NT2/D1 (cell line): ENCODE measurements at regions not wholly inside any gene's neighbourhood (a gene's known extent, or its start where the extent isn't known, plus 50 kb on each side); places are given as distances from the start of the nearest gene placed in this dataset.
"Not testable (repeated sequence)": the region's sequence is repeated elsewhere in the genome, so short reads cannot be mapped to it uniquely, and the experiment has no call there.

Experiments used
- DNase-seq: peaks from one replicate; pipeline ENCODE4 v3.0.0-alpha.2; 2011; ENCODE audit warnings: low read depth, low spot score
- H3K27me3 ChIP-seq: 2 replicates; pipeline ENCODE4 v1.6.0; 2011; ENCODE audit warnings: mild to moderate bottlenecking; ENCODE audit not compliant: insufficient read length, insufficient read depth
- H3K36me3 ChIP-seq: 2 replicates; pipeline ENCODE4 v1.6.1; 2011; ENCODE audit warnings: mild to moderate bottlenecking, low read length, mixed read lengths; ENCODE audit not compliant: insufficient read depth, insufficient read length
- H3K4me1 ChIP-seq: 2 replicates; pipeline ENCODE4 v1.5.1; 2011; ENCODE audit not compliant: insufficient read depth, insufficient read length
- H3K4me3 ChIP-seq: 2 replicates; pipeline ENCODE4 v1.5.1; 2011; ENCODE audit warnings: low read depth; ENCODE audit not compliant: insufficient read length
- H3K9ac ChIP-seq: 2 replicates; pipeline ENCODE4 v1.6.0; 2011; ENCODE audit warnings: low read depth; ENCODE audit not compliant: insufficient read length
- H3K9me3 ChIP-seq: 2 replicates; pipeline ENCODE4 v1.5.1; 2011; ENCODE audit warnings: mild to moderate bottlenecking, low read length; ENCODE audit not compliant: insufficient read depth
- SUZ12 ChIP-seq: IDR thresholded peaks from 2 replicates; pipeline ENCODE4 v1.6.1; 2011; ENCODE audit not compliant: insufficient read length, insufficient read depth; ENCODE audit errors: extremely low read depth
- YY1 ChIP-seq: IDR thresholded peaks from 2 replicates; pipeline ENCODE4 v1.6.1; 2011; ENCODE audit not compliant: insufficient read length, insufficient read depth
- ZNF274 ChIP-seq: IDR thresholded peaks from 2 replicates; pipeline ENCODE4 v1.6.1; 2011; ENCODE audit warnings: mild to moderate bottlenecking, low read depth, low read length

- Histone ChIP-seq H3K27me3 (no peaks in the 10 kb centered on the region), H3K4me3 (no peak overlapping the region), H3K9ac (no peak overlapping the region), H3K9me3 (peaks cover 6% of the 10 kb centered on the region; the same call in 1 of the 2 replicates), H3K4me1 (no peaks in the 10 kb centered on the region), H3K36me3 (no peaks in the 10 kb centered on the region)
- DNase-seq, result no peak
- TF ChIP-seq YY1, result no peak
- no peak for TF ChIP-seq ZNF274
- no peak for TF ChIP-seq SUZ12
These were observed 616.1 kb upstream of the FAM98A start for GRCh38 chr2:34215174-34215573.

- not testable (repeated sequence) for H3K4me3 ChIP-seq, H3K9ac ChIP-seq, DNase-seq, H3K4me1 ChIP-seq, H3K36me3 ChIP-seq, H3K27me3 ChIP-seq
- H3K9me3 ChIP-seq, result peaks cover 15% of the 10 kb centered on the region; the same call in 1 of the 2 replicates
These were observed 611.3 kb upstream of the FAM98A start for GRCh38 chr2:34210382-34210781.

DNA sequence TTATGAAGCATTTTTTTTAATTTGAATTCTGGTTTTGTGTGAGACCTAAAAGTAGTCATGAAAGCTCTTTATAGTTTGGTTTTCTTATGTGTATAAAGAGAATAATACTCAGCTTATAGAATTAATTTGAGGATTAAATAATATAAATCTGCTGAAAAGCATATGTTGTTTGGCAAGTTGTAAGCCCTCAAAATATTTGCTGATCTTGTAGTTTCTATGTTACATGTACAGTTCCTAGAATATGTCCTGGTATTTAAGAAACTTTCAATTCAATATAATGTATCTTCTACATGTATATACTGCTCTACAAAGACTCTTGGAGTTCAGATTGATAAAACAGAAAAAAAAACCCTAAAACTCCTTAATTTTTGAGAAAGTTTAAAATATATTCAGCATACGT is 605.5 kb upstream of the FAM98A start:
- DNase-seq, result no peak
- H3K27me3 ChIP-seq, result no peaks in the 10 kb centered on the region
- no peaks in the 10 kb centered on the region for H3K4me1 ChIP-seq
- H3K9ac ChIP-seq, result no peak overlapping the region
- no peaks in the 10 kb centered on the region for H3K36me3 ChIP-seq
- no peak for TF ChIP-seq ZNF274
- no peak for TF ChIP-seq YY1
- no peak for TF ChIP-seq SUZ12
- no peak overlapping the region for H3K4me3 ChIP-seq
- peaks cover 3% of the 10 kb centered on the region; the same call in 1 of the 2 replicates for H3K9me3 ChIP-seq

DNA sequence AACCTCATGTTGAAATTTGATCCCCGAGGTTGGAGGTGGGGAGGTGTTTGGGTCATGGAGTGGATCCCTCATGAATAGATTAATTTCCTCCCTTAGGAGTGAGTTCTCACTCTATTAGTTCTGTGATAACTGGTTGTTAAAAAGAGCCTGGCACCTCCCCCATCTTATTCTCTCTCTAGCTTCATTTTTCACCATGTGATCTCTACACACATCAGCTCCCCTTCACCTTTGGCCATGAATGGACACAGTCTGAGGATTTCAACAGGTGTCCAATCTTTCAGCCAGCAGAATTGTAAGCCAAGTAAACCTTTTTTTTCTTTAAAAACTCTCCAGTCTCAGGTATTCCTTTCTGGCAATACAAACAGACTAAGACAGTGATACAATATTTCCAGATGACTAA is 602.0 kb upstream of the FAM98A start:
- Histone ChIP-seq H3K4me1 (no peaks in the 10 kb centered on the region), H3K4me3 (no peak overlapping the region), H3K9ac (no peak overlapping the region), H3K27me3 (no peaks in the 10 kb centered on the region), H3K9me3 (no peaks in the 10 kb centered on the region), H3K36me3 (no peaks in the 10 kb centered on the region)
- TF ChIP-seq ZNF274 (no peak), YY1 (no peak), SUZ12 (no peak)
- no peak for DNase-seq

DNA sequence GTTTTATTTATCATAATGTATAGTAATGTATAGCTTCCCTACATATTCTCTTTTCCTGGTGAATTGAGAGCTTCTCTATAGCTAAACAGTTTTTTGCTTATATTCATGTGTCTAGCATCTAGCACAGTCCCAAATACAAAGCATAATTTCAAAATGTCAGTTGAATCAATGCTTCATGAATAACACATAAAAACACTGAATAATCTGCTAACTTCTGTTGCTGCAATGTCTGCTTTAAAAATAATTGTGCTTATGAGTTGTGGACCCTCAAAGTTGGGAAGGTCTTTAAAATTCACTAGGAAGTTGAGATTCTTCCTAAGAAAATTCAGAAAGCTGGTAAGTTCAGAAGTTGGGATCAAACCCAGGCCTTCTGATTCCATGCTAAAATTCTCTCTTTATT is 600.9 kb upstream of the FAM98A start:
- no peaks in the 10 kb centered on the region for H3K27me3 ChIP-seq
- no peak overlapping the region for H3K4me3 ChIP-seq
- no peaks in the 10 kb centered on the region for H3K9me3 ChIP-seq
- no peak overlapping the region for H3K9ac ChIP-seq
- TF ChIP-seq SUZ12, result no peak
- TF ChIP-seq ZNF274, result no peak
- TF ChIP-seq YY1, result no peak
- H3K4me1 ChIP-seq, result no peaks in the 10 kb centered on the region
- DNase-seq, result no peak
- H3K36me3 ChIP-seq, result no peaks in the 10 kb centered on the region

DNA sequence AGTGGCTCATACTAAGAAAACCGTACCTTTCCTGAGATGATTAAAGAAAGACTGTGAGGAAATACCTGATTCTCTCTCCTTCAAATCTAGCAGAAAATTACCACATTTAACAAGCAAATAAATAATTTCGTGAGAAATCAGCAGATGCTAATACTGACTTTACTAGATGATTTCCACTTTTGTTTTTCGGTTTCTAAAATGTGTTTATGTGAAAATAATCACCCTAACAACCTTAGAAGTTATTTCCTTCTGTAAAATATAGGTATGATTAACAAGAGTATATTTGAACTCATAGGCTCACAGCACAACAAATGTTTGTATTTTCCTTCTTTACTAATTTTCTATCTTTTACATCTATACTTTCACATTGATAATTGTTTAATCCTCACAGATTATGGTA is 594.1 kb upstream of the FAM98A start:
- H3K4me3 ChIP-seq, result no peak overlapping the region
- H3K27me3 ChIP-seq, result no peaks in the 10 kb centered on the region
- H3K36me3 ChIP-seq, result no peaks in the 10 kb centered on the region
- no peaks in the 10 kb centered on the region for H3K9me3 ChIP-seq
- TF ChIP-seq YY1 (no peak), ZNF274 (no peak), SUZ12 (no peak)
- DNase-seq, result no peak
- H3K9ac ChIP-seq, result no peak overlapping the region
- no peaks in the 10 kb centered on the region for H3K4me1 ChIP-seq

- H3K4me3 ChIP-seq, result no peak overlapping the region
- DNase-seq, result no peak
- H3K36me3 ChIP-seq, result no peaks in the 10 kb centered on the region
- H3K4me1 ChIP-seq, result no peaks in the 10 kb centered on the region
- H3K27me3 ChIP-seq, result no peaks in the 10 kb centered on the region
- TF ChIP-seq YY1 (no peak), SUZ12 (no peak), ZNF274 (no peak)
- H3K9me3 ChIP-seq, result no peaks in the 10 kb centered on the region
- no peak overlapping the region for H3K9ac ChIP-seq
These were observed 589.6 kb upstream of the FAM98A start for GRCh38 chr2:34188464-34189303.

DNA sequence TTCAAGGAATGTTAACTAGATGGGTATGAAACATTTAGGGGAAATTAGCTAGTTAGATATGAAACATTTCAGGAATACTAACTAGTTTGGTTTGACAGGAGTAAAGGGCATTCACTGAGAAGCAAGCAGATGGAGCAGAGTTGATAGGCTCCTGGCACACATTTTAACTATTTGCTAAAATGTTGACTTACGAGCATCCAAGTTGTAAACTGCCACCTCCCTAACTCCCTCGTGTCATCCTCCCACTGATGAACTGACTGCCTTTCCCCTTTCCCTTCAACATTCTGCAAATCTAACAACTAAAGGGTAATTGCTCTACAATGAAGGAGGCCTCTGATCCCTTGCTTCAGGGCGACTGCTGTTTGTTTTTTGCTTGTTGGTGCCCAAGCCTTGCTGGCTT is 580.4 kb upstream of the FAM98A start:
- H3K9ac ChIP-seq, result no peak overlapping the region
- no peak overlapping the region for H3K4me3 ChIP-seq
- no peak for TF ChIP-seq YY1
- H3K36me3 ChIP-seq, result no peaks in the 10 kb centered on the region
- no peaks in the 10 kb centered on the region for H3K9me3 ChIP-seq
- no peaks in the 10 kb centered on the region for H3K27me3 ChIP-seq
- no peaks in the 10 kb centered on the region for H3K4me1 ChIP-seq
- DNase-seq, result no peak
